Upper lobe of right lung (tissue), 1 donor: ENCODE measurements at regions not wholly inside any gene's neighbourhood (a gene's known extent, or its start where the extent isn't known, plus 50 kb on each side); places are given as distances from the start of the nearest gene placed in this dataset.
A peak's percentile ranks its signal among the peaks of the same experiment; 100 is the strongest.

ENCODE experiments used
- ATAC-seq: fragments of 200-7000 bp; cut with Tn5 transposase; one replicate; pipeline ENCODE4 v1.9.1; 2020; ENCODE audit warnings: mild to moderate bottlenecking, moderate library complexity
- DNase-seq: peaks from one replicate; pipeline ENCODE4 v3.0.0-alpha.2; 2020
- H3K27ac ChIP-seq: fragments of 200-600 bp; one replicate; pipeline ENCODE4 v1.8.0; 2022
- H3K27me3 ChIP-seq: fragments of 200-600 bp; one replicate; pipeline ENCODE4 v1.8.0; 2022; ENCODE audit warnings: mild to moderate bottlenecking
- H3K36me3 ChIP-seq: fragments of 200-600 bp; one replicate; pipeline ENCODE4 v1.8.0; 2022
- H3K4me1 ChIP-seq: fragments of 200-600 bp; one replicate; pipeline ENCODE4 v1.8.0; 2022
- H3K4me3 ChIP-seq: fragments of 200-600 bp; one replicate; pipeline ENCODE4 v1.8.0; 2022; ENCODE audit warnings: mild to moderate bottlenecking
- H3K9me3 ChIP-seq: fragments of 200-600 bp; one replicate; pipeline ENCODE4 v1.8.0; 2022
- intact Hi-C: fragments of 100-400 bp; cut with DNase I; formaldehyde crosslinking; loops from one replicate; pipeline ENCODE4 v1.11.0; 2022
- TF ChIP-seq, protein P1 (sequence below): fragments of 200-600 bp; IDR thresholded peaks from one replicate; pipeline ENCODE4 v1.8.0; 2022; ENCODE audit warnings: antibody characterized with exemption
- donor health status: DM: no; HTN: yes; CAD: no; lungs with severe emphysema.

DNA sequence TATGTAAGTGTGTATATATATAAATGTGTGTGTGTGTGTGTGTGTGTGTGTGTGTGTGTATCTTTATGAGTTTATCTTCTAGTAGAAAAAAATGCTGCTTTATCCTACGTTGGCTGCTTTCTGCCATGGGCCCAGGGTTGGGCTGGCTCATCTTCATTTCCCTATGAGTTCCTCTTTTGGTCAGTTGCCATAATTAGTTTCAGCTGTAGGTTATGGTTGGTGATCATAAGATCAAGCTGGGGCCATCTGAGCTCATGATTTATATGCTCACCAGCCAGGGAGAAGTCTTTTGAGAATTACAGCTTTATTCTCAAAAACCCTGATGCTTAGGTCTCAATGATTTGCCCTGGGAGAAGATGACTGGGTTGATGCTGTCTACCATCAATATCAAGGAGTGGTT lies 775.8 kb upstream of the ARPP21 start:
- TF ChIP-seq, protein P1, sequence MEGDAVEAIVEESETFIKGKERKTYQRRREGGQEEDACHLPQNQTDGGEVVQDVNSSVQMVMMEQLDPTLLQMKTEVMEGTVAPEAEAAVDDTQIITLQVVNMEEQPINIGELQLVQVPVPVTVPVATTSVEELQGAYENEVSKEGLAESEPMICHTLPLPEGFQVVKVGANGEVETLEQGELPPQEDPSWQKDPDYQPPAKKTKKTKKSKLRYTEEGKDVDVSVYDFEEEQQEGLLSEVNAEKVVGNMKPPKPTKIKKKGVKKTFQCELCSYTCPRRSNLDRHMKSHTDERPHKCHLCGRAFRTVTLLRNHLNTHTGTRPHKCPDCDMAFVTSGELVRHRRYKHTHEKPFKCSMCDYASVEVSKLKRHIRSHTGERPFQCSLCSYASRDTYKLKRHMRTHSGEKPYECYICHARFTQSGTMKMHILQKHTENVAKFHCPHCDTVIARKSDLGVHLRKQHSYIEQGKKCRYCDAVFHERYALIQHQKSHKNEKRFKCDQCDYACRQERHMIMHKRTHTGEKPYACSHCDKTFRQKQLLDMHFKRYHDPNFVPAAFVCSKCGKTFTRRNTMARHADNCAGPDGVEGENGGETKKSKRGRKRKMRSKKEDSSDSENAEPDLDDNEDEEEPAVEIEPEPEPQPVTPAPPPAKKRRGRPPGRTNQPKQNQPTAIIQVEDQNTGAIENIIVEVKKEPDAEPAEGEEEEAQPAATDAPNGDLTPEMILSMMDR = no peak
- intact Hi-C loops = no loop called here

DNA sequence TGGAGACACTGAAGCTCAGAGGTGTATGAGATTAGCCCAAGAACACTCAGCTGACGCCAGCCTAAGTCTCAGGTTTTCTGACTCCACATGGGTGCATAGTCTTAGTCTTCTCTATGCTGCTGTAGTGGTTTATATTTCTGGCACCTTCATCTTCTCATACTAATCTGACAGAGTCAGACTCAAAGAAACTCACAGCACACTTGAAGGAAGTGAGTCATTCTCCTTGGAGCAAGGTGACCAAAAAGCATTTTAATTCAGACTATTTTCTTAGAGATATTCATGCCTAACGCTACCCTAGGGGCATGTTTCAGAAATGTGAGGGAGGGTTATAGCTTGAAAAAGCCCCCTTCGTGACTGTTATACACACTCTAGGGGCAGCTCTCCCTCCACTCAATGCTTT lies 775.3 kb upstream of the ARPP21 start:
- DNase-seq (no peak), ATAC-seq (no peak)
- no peaks in the 10 kb centered on the region for H3K9me3 ChIP-seq
- intact Hi-C loops = no loop called here
- H3K27me3 ChIP-seq = no peaks in the 10 kb centered on the region
- no peak overlapping the region for H3K4me3 ChIP-seq
- H3K4me1 ChIP-seq = no peaks in the 10 kb centered on the region
- no peak overlapping the region for H3K27ac ChIP-seq
- H3K36me3 ChIP-seq = no peaks in the 10 kb centered on the region
- TF ChIP-seq, protein P1 = no peak

More for the DNA sequence above, 775.8 kb upstream of the ARPP21 start:
- ATAC-seq (no peak), DNase-seq (no peak)
- no peaks in the 10 kb centered on the region for H3K36me3 ChIP-seq
- no peaks in the 10 kb centered on the region for H3K9me3 ChIP-seq
- no peaks in the 10 kb centered on the region for H3K27me3 ChIP-seq
- H3K4me3 ChIP-seq = no peak overlapping the region
- H3K4me1 ChIP-seq = no peaks in the 10 kb centered on the region
- no peak overlapping the region for H3K27ac ChIP-seq

DNA sequence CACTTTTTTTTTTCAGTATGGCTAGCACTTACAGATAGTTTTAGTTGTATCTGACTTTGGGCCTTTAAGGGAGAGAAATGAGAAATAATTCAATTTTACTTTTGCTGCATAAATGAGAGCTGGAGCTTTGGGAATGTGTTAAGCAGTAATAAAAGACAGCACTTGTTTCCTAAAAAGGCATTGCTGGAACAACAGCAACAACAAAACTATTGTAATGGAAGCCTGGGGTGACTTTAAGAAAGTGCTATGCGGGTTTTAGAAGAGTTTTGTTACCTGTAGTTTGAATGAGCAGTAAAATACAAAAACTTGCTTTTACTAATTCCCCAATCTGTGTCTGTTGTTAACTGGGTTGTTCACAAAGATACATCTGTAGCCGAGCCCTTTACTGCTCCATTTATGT lies 774.0 kb upstream of the ARPP21 start:
- intact Hi-C loops = no loop called here
- Histone ChIP-seq H3K4me1 (no peaks in the 10 kb centered on the region), H3K9me3 (no peaks in the 10 kb centered on the region), H3K36me3 (no peaks in the 10 kb centered on the region), H3K4me3 (no peak overlapping the region), H3K27ac (no peak overlapping the region), H3K27me3 (no peaks in the 10 kb centered on the region)
- ATAC-seq (no peak), DNase-seq (no peak)
- TF ChIP-seq, protein P1 = no peak

DNA sequence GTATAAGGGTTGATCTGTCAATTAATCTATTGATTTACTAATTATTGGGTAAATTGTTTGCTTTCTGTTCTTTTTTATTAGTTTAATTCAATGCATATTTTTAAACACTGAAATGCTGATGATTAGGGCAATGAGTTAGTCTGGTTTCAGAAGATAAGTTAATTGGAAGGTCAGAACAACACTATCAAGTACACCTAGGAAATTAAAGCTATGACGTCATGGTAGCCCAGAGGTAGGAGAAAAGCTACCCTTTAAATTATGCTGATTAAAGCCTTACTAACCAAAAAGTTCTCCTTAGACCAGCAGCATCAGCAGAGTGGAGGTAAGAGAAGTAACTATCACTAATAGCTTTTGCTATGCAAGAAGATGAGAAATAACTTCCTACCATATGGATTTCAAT lies 770.4 kb upstream of the ARPP21 start:
- DNase-seq = no peak
- Histone ChIP-seq H3K4me3 (no peak overlapping the region), H3K36me3 (no peaks in the 10 kb centered on the region), H3K9me3 (no peaks in the 10 kb centered on the region), H3K27ac (no peak overlapping the region), H3K27me3 (no peaks in the 10 kb centered on the region), H3K4me1 (no peaks in the 10 kb centered on the region)
- TF ChIP-seq, protein P1 = no peak
- intact Hi-C loops = no loop called here
- no peak for ATAC-seq

DNA sequence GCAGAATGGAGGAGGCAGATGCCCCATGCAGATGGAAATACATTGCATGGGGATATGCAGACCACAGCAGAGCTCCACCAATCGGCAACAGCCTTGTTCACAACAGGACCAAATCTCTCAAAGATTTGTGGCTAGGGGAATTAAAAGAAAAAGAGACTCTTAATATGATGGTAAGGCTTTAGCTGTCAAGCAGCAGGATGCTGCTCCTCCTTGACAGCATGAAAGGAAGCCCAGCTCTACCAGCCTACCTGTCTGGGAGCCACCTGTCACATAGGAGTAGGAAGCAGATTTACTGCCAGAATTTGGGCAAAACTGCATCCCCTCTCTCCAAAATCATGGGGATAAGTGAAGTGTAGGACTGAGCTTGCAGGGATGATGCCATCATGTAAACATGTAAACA lies 769.6 kb upstream of the ARPP21 start:
- no peaks in the 10 kb centered on the region for H3K4me1 ChIP-seq
- ATAC-seq = no peak
- intact Hi-C loops = no loop called here

DNA sequence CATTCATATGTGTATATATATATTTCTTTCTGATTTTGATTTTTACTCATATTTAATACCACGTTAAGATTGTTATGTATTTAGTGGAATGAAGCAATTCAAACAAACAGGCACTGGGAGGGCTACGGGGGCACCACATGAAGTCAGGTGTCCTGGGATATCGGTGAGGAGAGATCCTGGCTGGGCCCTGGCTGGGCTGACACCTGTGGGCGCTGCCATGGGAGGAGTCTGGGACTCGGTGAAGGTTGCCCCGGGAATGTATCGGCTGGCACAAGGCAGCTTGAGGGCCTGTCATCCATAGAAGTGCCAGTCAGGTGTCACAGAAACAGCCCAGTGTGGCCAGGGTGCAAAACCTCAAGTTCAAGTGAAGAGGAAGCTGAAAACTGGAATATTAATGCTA lies 766.9 kb upstream of the ARPP21 start:
- Histone ChIP-seq H3K4me1 (no peaks in the 10 kb centered on the region), H3K27ac (no peak overlapping the region), H3K27me3 (no peaks in the 10 kb centered on the region), H3K4me3 (no peak overlapping the region), H3K36me3 (no peaks in the 10 kb centered on the region), H3K9me3 (no peaks in the 10 kb centered on the region)
- intact Hi-C loops = no loop called here
- ATAC-seq (no peak), DNase-seq (peak; percentile 56)
- TF ChIP-seq, protein P1 = no peak

More for the DNA sequence above, 769.6 kb upstream of the ARPP21 start:
- H3K4me3 ChIP-seq = no peak overlapping the region
- H3K9me3 ChIP-seq = no peaks in the 10 kb centered on the region
- no peak overlapping the region for H3K27ac ChIP-seq
- no peak for DNase-seq
- TF ChIP-seq, protein P1 = no peak
- no peaks in the 10 kb centered on the region for H3K36me3 ChIP-seq
- no peaks in the 10 kb centered on the region for H3K27me3 ChIP-seq
